Right ventricle myocardium superior (tissue), 1 donor: ENCODE measurements at regions not wholly inside any gene's neighbourhood (a gene's known extent, or its start where the extent isn't known, plus 50 kb on each side); places are given as distances from the start of the nearest gene placed in this dataset.

Experiments
- ATAC-seq: fragments of 200-7000 bp; cut with Tn5 transposase; one replicate; pipeline ENCODE4 v1.9.1; 2020; ENCODE audit warnings: mild to moderate bottlenecking; ENCODE audit not compliant: poor library complexity
- DNase-seq: peaks from one replicate; pipeline ENCODE4 v3.0.0-alpha.2; 2020
- intact Hi-C: fragments of 100-400 bp; cut with DNase I; formaldehyde crosslinking; loops from one replicate; pipeline ENCODE4 v1.11.2; 2022
- donor health status: DM: no; HTN: yes; CAD: no; lungs with severe emphysema.

GRCh38 chr1:56331892-56332567 lies 247.3 kb downstream of the PLPP3 start:
- intact Hi-C loops: no loop called here
- ATAC-seq: no peak

GRCh38 chr1:56331207-56331891 lies 248.0 kb downstream of the PLPP3 start:
- intact Hi-C loops: no loop called here
- DNase-seq: no peak
- no peak for ATAC-seq

More at GRCh38 chr1:56331892-56332567, 247.3 kb downstream of the PLPP3 start:
- DNase-seq: no peak

- intact Hi-C loops: no loop called here
- DNase-seq (no peak), ATAC-seq (no peak)
Observed at GRCh38 chr1:56330391-56331026, 248.9 kb downstream of the PLPP3 start.

- DNase-seq (no peak), ATAC-seq (no peak)
- intact Hi-C loops: loop anchor here (5.0 kb wide), 1 partner anchor 42 kb away; no protein-coding TSS in a partner anchor
Observed at GRCh38 chr1:56329970-56330369, 249.4 kb downstream of the PLPP3 start.

- DNase-seq (no peak), ATAC-seq (no peak)
- intact Hi-C loops: loop anchor here (5.0 kb wide), 1 partner anchor 45 kb away; no protein-coding TSS in a partner anchor
Observed at GRCh38 chr1:56327195-56327594, 252.2 kb downstream of the PLPP3 start.

GRCh38 chr1:56326056-56326455 lies 253.3 kb downstream of the PLPP3 start:
- DNase-seq (no peak), ATAC-seq (no peak)
- intact Hi-C loops: loop anchor here (5.0 kb wide), 1 partner anchor 46 kb away; no protein-coding TSS in a partner anchor

GRCh38 chr1:56324504-56324903 lies 254.9 kb downstream of the PLPP3 start:
- ATAC-seq: no peak
- DNase-seq: no peak
- intact Hi-C loops: no loop called here

- DNase-seq: no peak
- peak; percentile 19 for ATAC-seq
- intact Hi-C loops: no loop called here
Observed at GRCh38 chr1:56322211-56322610, 257.2 kb downstream of the PLPP3 start.

- DNase-seq (no peak), ATAC-seq (peak; percentile 12)
- intact Hi-C loops: no loop called here
Observed at GRCh38 chr1:56321150-56321490, 258.2 kb downstream of the PLPP3 start.

GRCh38 chr1:56320464-56321149 lies 258.8 kb downstream of the PLPP3 start:
- ATAC-seq (peak; percentile 90), DNase-seq (peak; percentile 60)
- intact Hi-C loops: no loop called here

- intact Hi-C loops: no loop called here
- DNase-seq (no peak), ATAC-seq (no peak)
Observed at GRCh38 chr1:56317722-56318121, 261.6 kb downstream of the PLPP3 start.

- no peak for DNase-seq
- no peak for ATAC-seq
- intact Hi-C loops: no loop called here
Observed at GRCh38 chr1:56315293-56315942, 263.9 kb downstream of the PLPP3 start.

GRCh38 chr1:56313560-56313959 lies 265.8 kb downstream of the PLPP3 start:
- intact Hi-C loops: no loop called here
- DNase-seq: no peak
- ATAC-seq: no peak

- no peak for DNase-seq
- ATAC-seq: no peak
- intact Hi-C loops: no loop called here
Observed at GRCh38 chr1:56311766-56312165, 267.6 kb downstream of the PLPP3 start.

GRCh38 chr1:56310945-56311344 lies 268.4 kb downstream of the PLPP3 start:
- no peak for DNase-seq
- intact Hi-C loops: no loop called here
- ATAC-seq: no peak

GRCh38 chr1:56309065-56309464 lies 270.3 kb downstream of the PLPP3 start:
- intact Hi-C loops: no loop called here
- DNase-seq (no peak), ATAC-seq (no peak)

- DNase-seq: no peak
- intact Hi-C loops: no loop called here
- peak; percentile 92 for ATAC-seq
Observed at GRCh38 chr1:56304975-56305374, 274.4 kb downstream of the PLPP3 start.

- intact Hi-C loops: no loop called here
Observed at GRCh38 chr1:56303805-56304204, 275.6 kb downstream of the PLPP3 start.

GRCh38 chr1:56302878-56303277 lies 276.5 kb downstream of the PLPP3 start:
- intact Hi-C loops: no loop called here
- ATAC-seq (no peak), DNase-seq (no peak)

More at GRCh38 chr1:56303805-56304204, 275.6 kb downstream of the PLPP3 start:
- ATAC-seq (no peak), DNase-seq (no peak)
